K562 (cell line): ENCODE measurements at regions not wholly inside any gene's neighbourhood (a gene's known extent, or its start where the extent isn't known, plus 50 kb on each side); places are given as distances from the start of the nearest gene placed in this dataset.

Source experiments
- MTA1 ChIP-seq: fragments of 450-650 bp; IDR thresholded peaks from 2 replicates; pipeline ENCODE4 v1.6.1; 2017; ENCODE audit warnings: borderline replicate concordance
- NR2C2 ChIP-seq, 2 experiments: fragments of 200-800 bp in 1 of 2; sonication (Bioruptor generic) in 1 of 2; sonication (generic) in 1 of 2; formaldehyde crosslinking in 1 of 2; IDR thresholded peaks; 2 replicates each; pipeline versions ENCODE4 v1.6.1 to v1.8.0; 2016 to 2022; ENCODE audit warnings: mild to moderate bottlenecking in 1 of 2, missing compliant biosample characterization in 1 of 2, missing genetic modification characterization in 1 of 2, missing genetic modification reagents in 1 of 2
- TF ChIP-seq, protein P1 (sequence below), 3 experiments: IDR thresholded peaks in 2 of 3; conservative IDR thresholded peaks in 1 of 3; 2 replicates each; pipeline ENCODE4 v1.5.1; 2011 to 2012; ENCODE audit warnings: low read length in 3 of 3, mild to moderate bottlenecking in 3 of 3, control low read depth in 2 of 3, improper control_type of control experiment in 1 of 3, inconsistent platforms in 1 of 3, low read depth in 1 of 3, mixed read lengths in 1 of 3, moderate library complexity in 1 of 3; ENCODE audit not compliant: insufficient read depth in 2 of 3

DNA sequence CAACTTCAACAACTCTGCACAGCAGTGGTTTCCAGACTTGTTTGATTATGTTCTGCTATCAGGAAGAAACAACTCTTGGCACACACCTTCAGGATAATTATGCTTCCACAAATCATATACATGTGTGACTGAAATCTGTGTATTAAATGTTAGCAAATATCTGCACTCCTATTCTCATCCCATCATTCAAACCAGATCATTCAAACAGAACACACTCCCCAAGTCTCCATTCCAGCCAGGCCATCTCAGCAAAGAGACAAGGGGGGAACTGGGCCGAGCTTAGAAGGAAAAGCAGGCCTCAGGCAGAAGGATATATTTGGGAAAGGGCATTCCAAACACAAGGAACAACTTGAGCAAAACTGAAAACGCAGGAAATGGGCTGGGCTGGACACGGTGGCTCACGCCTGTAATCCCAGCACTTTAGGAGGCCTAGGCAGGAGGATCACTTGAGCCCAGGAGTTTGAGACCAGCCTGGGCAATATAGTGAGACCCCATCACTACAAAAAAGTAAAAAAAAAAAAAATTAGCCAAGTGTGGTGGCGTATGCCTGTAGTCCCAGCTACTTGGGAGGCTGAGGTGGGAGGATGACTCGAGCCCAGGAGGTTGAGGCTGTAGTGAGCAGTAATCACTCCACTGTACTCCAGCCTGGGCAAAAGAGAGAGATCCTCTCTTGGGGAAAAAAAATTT, 62.7 kb downstream of the ZFP36L2 start:
- TF ChIP-seq MTA1 (no peak), NR2C2 (CRISPR knock-in tag; IDR thresholded peaks at IDR 0.05) (no peak), NR2C2 (tag; IDR thresholded peaks at IDR 0.05) (no peak)
- TF ChIP-seq, protein P1, sequence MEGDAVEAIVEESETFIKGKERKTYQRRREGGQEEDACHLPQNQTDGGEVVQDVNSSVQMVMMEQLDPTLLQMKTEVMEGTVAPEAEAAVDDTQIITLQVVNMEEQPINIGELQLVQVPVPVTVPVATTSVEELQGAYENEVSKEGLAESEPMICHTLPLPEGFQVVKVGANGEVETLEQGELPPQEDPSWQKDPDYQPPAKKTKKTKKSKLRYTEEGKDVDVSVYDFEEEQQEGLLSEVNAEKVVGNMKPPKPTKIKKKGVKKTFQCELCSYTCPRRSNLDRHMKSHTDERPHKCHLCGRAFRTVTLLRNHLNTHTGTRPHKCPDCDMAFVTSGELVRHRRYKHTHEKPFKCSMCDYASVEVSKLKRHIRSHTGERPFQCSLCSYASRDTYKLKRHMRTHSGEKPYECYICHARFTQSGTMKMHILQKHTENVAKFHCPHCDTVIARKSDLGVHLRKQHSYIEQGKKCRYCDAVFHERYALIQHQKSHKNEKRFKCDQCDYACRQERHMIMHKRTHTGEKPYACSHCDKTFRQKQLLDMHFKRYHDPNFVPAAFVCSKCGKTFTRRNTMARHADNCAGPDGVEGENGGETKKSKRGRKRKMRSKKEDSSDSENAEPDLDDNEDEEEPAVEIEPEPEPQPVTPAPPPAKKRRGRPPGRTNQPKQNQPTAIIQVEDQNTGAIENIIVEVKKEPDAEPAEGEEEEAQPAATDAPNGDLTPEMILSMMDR (IDR thresholded peaks at IDR 0.05 in 2 of 3, conservative IDR thresholded peaks at IDR 0.05 in 1 of 3; ENCODE audit: insufficient read depth in 2 of 3, low read depth in 1 of 3, low read length in 3 of 3) = no peak
